ENCODE measurements at regions not wholly inside any gene's neighbourhood (a gene's known extent, or its start where the extent isn't known, plus 50 kb on each side); places are given as distances from the start of the nearest gene placed in this dataset.
"Not testable (repeated sequence)": the region's sequence is repeated elsewhere in the genome, so short reads cannot be mapped to it uniquely, and the experiment has no call there.

DNA sequence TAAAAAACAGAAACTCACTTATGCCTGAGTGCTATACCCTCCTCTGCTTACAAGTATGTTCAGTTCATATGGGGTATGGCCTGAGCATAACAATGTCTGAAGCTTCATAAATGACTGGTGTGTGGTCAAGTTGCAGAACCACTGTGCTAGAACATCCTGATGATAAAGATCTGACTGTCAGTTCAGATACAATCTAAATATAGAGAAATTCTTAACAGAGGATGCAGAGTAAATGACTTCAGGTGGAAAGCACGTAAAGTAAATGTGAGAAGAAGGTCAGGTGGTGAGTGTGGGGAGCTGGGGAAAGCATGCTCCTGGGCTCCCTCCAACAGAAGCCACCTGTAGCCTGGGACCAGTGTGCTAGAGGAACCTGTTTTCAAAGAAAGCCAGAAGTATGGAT, 926.2 kb downstream of the TSN start:
- peak; percentile 36 for DNase-seq

DNA sequence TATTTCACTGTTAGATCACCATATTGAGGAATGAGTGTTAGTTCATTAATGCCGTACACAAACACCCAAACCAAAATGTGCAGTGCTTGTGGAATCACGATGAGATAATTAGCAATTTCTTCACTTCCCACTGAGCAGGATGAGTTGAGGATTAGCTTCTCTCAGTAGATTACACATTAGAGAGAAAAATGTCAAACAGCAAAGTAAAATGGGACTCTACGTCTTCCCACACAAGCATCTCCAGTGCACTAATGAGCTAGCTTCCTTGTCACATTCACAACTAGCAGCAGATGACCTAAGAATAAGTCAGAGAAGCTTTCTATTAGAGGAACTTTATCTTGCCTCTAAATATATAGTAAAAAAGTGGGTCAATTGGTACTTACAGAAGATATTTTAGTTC, 926.9 kb downstream of the TSN start:
- DNase-seq, result no peak

DNA sequence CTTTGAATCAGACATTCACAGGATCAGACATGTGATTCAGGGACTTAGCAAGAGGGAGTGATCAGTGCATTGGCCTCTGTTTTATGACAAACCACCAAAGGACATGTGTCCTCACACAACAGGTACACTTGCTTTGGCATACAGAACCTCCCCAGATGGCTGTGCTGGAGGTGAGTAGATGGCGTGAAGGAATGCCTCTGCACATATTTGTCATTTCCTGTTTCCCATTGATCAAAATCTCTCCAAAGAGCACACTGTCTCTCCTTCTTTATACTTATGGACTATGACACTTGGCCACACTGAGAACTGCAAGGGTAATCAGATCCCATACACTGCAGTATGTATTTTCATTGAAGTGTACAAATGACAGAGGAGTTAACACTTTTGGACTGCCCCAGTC, 927.6 kb downstream of the TSN start:
- DNase-seq, result no peak

GRCh38 chr2:122692400-122693083, 937.1 kb downstream of the TSN start:
- no peak for DNase-seq

DNA sequence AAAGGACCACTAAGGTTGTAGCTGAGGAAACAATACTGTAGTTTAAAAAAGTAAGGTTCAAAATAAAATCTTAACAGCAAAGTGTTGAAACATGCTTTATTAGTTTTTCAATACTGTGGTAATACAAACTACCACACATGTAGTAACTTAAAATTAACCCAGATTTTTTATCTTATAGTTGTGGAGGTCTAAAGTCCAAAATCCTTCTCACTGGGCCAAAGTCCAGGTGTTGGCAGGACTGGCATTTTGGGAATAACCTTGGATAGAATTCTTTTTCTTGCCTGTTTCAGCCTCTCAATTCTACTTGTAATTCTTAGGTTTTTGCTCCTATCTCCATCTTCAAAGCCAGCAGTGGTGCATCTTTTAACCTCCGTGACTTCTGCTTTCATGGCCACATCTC, 942.0 kb downstream of the TSN start:
- no peak for DNase-seq

- no peak for DNase-seq
Measured at GRCh38 chr2:122703676-122704075, 948.2 kb downstream of the TSN start.

- DNase-seq, result no peak
Measured at GRCh38 chr2:122704109-122704563, 948.7 kb downstream of the TSN start.

DNA sequence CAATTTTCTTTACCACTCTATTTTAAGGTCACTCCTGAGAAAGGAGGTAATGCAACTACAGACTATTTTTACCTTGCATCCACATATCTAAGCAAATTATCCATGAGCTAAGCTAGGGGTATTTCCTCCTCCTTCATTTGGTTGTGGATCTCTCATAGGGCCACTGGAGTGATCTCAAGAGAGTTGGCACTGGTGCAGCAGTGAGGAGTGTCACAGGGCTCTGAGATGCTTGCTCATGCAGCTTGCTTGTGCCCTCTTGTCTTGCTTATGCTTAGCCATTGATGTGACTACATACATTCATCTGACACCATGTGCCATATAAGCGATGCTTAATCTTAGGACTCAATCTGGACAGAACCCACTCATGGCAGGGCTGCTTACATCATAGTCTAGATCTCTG, 950.3 kb downstream of the TSN start:
- no peak for DNase-seq

DNA sequence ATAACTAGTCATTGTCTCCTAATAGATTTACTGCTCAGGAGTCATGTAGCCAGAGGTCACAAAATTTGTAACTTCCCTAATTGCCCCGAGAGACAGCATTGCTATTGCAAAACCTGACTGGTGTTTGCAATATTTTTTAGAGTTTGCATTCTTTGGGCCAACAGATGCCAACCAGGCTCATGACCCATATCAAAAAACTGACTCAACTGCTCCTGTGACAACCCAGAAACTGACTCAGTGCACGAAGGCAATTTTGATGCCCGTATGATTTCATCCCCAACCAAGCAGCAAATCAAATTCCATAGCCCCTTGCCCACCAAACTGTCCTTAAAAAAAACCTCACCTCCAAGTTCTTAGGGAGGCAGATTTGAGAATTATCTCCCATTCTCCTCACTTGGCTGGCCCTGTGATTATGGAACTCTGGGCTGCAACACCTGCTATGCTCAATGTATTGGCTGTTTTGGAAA, 951.3 kb downstream of the TSN start:
- DNase-seq, result peak; percentile 50

DNA sequence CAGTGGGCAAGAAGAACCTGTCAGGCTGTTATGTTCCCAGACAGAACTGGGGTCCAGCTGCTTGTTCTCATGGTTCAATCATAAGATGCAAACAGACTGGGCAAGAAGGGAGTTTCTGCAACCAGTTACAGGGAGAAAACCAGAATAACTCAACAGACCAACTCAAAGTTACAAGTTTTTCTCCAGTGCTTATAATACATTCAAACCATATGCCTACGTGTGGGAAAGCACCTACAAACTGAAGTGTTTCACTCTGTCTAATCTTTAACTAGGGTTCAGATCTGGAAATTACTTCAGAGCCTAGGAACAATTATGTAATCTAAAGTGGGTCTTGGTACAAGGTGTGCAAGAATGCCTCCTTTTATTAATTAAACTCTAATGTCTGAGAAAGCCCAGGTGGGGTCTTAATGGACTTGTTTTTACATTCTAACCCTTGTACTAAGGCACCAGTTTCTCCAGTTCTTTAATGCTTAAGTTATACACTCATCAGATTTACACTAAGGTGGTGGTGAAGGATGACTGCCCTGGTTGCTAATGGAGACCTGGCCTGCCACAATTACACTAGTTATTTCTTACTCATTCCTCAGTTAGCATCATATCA, 951.9 kb downstream of the TSN start:
- no peak for DNase-seq

GRCh38 chr2:122710049-122710448, 954.6 kb downstream of the TSN start:
- DNase-seq, result no peak

GRCh38 chr2:122713800-122714199, 958.3 kb downstream of the TSN start:
- no peak for DNase-seq

- DNase-seq, result not testable (repeated sequence)
Measured at GRCh38 chr2:122720822-122721221, 965.4 kb downstream of the TSN start.

DNA sequence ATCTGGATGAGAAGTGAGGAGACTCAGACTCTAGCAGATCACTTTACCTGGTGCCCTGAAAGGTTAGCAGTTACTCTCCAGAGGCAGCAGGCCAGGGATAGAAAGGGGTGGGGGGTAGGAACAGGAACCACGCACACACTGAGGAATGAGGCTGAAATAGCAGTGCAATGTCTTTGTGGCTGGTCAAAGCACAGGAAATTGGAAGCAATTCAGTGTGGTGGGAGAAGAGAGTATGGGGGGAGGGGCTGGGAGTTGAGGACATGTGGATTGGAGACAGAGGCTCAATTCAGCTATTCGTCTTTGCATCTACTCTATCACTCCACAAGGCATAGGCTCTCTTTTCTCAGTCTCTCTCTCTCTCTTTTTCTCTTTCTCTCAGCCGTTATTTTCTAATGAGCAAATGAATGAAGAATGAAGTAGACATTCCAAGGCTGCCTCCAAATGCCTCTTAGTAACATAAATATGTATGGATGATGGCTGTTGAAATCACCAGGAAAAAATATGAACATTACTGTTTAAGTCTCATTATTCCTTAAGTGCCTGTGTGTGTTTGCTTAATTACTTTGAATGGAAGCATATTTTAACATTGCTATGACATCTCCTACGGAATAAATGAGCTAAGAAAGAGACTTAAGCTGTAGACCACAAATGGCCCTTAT, 979.4 kb downstream of the TSN start:
- no peak for DNase-seq

DNA sequence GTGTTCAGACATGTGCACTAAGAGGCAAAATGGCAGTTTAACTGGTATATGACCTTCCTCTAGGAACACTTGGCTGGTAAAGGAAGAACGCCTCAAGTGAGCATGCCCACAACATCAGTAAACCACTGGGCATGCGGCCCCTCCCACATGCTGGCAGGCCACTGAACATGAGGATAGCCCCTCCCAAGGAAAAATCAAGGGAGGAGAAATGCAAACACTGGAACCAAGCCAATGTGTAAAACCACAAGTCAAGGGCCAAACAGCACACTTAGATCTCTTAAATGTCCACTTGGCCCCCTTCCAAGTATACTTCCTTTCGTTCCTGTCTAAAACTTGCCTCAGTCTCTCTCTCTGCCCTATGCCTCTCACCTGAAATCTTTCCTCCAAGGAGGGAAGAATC, 980.8 kb downstream of the TSN start:
- peak; percentile 22 for DNase-seq

- peak; percentile 77 for DNase-seq
Measured at GRCh38 chr2:122737429-122738077, 982.1 kb downstream of the TSN start.

GRCh38 chr2:122739732-122740593, 984.5 kb downstream of the TSN start:
- DNase-seq, result peak; percentile 10

GRCh38 chr2:122740594-122740948, 985.1 kb downstream of the TSN start:
- no peak for DNase-seq

- no peak for DNase-seq
Measured at GRCh38 chr2:122741403-122741802, 986.0 kb downstream of the TSN start.

GRCh38 chr2:122743021-122743675, 987.7 kb downstream of the TSN start:
- no peak for DNase-seq

DNA sequence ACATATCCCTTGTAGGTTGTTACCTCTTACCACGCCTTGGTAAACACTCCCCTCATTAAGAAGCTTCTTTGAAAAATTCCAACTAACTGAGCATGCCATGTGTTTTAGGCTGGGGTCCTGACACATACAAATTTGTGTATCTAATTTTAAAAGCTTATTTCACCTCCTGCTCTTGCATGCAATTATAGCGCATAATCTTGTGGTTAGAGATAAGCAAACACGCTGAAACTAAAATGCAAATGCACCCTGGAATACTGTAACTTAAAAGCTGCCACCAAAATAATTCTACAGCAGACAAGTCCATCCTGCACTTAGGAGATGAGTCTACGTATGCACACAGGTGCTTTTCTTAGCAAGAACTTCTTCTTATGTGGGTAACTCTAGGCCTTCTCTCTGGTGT, 990.2 kb downstream of the TSN start:
- peak; percentile 2 for DNase-seq

DNA sequence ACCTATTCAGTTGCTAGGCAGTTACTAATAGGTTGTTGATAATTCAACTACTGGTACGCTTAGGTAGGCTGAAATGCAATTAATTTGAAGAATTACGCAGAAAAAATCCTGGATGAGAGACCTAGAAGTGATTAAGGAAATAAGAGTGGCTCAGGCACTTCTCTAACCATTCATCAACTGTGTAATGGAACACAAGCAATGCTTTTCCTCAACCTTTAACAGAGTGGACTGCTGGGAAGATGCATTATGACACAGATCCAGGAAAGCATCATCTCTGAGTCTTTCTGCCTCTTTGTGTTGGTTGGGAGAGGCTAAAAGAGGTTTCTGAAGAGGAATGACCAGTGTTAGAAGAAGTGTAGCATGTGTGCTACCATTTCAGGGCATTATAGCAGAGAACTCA, 992.2 kb downstream of the TSN start:
- DNase-seq, result no peak

Measured in hematopoietic multipotent progenitor cell treated with erythropoietin and hydrocortisone succinate and interleukin-3 and kit ligand, for 6 days (in vitro differentiated cells).